Endothelial cell (in vitro differentiated cells): ENCODE measurements at regions not wholly inside any gene's neighbourhood (a gene's known extent, or its start where the extent isn't known, plus 50 kb on each side); places are given as distances from the start of the nearest gene placed in this dataset.

Experiments used
- DNase-seq: peaks from one replicate; pipeline ENCODE4 v3.0.0; 2021; ENCODE audit warnings: low spot score
- H3K27ac Mint-ChIP-seq: one replicate; pipeline ENCODE4 v1.8.0; 2021; ENCODE audit warnings: mixed read lengths, inconsistent platforms; ENCODE audit not compliant: unreplicated experiment
- H3K27me3 Mint-ChIP-seq: one replicate; pipeline ENCODE4 v1.8.0; 2021; ENCODE audit warnings: mild to moderate bottlenecking, moderate library complexity, mixed read lengths, inconsistent platforms; ENCODE audit not compliant: unreplicated experiment
- H3K36me3 Mint-ChIP-seq: one replicate; pipeline ENCODE4 v1.8.0; 2021; ENCODE audit warnings: mild to moderate bottlenecking, low read depth, mixed read lengths, inconsistent platforms; ENCODE audit not compliant: unreplicated experiment
- H3K4me1 Mint-ChIP-seq: one replicate; pipeline ENCODE4 v1.8.0; 2021; ENCODE audit warnings: mild to moderate bottlenecking, mixed read lengths, inconsistent platforms; ENCODE audit not compliant: unreplicated experiment
- H3K4me3 Mint-ChIP-seq: one replicate; pipeline ENCODE4 v1.8.0; 2021; ENCODE audit warnings: mild to moderate bottlenecking, mixed read lengths, inconsistent platforms; ENCODE audit not compliant: unreplicated experiment
- H3K9me3 Mint-ChIP-seq: one replicate; pipeline ENCODE4 v1.8.0; 2021; ENCODE audit warnings: mixed read lengths, inconsistent platforms; ENCODE audit not compliant: unreplicated experiment
- CTCF ChIP-seq: fragments of 200-600 bp; sonication (generic); IDR thresholded peaks from one replicate; pipeline ENCODE4 v1.5.0; 2021; ENCODE audit warnings: antibody characterized with exemption; ENCODE audit not compliant: unreplicated experiment

- DNase-seq = no peak
Measured at GRCh38 chr15:31485431-31485830, 158.8 kb downstream of the KLF13 start.

GRCh38 chr15:31485911-31486461 lies 159.4 kb downstream of the KLF13 start:
- TF ChIP-seq CTCF = no peak
- H3K27me3 Mint-ChIP-seq = peaks cover 19% of the 10 kb centered on the region
- H3K4me1 Mint-ChIP-seq = peaks cover 4% of the 10 kb centered on the region
- DNase-seq = no peak
- H3K27ac Mint-ChIP-seq = no peak overlapping the region
- no peak overlapping the region for H3K4me3 Mint-ChIP-seq
- H3K36me3 Mint-ChIP-seq = peaks cover 7% of the 10 kb centered on the region
- H3K9me3 Mint-ChIP-seq = no peaks in the 10 kb centered on the region

More at GRCh38 chr15:31485431-31485830, 158.8 kb downstream of the KLF13 start:
- Mint-ChIP-seq H3K27ac (no peak overlapping the region), H3K9me3 (no peaks in the 10 kb centered on the region), H3K4me1 (peaks cover 4% of the 10 kb centered on the region), H3K27me3 (peaks cover 19% of the 10 kb centered on the region), H3K4me3 (no peak overlapping the region), H3K36me3 (peaks cover 7% of the 10 kb centered on the region)
- no peak for TF ChIP-seq CTCF

- Mint-ChIP-seq H3K4me1 (peaks cover 4% of the 10 kb centered on the region), H3K9me3 (no peaks in the 10 kb centered on the region), H3K27me3 (peaks cover 19% of the 10 kb centered on the region), H3K4me3 (no peak overlapping the region), H3K27ac (no peak overlapping the region), H3K36me3 (peaks cover 7% of the 10 kb centered on the region)
- no peak for TF ChIP-seq CTCF
- no peak for DNase-seq
Measured at GRCh38 chr15:31486506-31486905, 159.9 kb downstream of the KLF13 start.

GRCh38 chr15:31486906-31487695 lies 160.5 kb downstream of the KLF13 start:
- peaks cover 7% of the 10 kb centered on the region for H3K36me3 Mint-ChIP-seq
- no peaks in the 10 kb centered on the region for H3K9me3 Mint-ChIP-seq
- peaks cover 4% of the 10 kb centered on the region for H3K4me1 Mint-ChIP-seq
- no peak overlapping the region for H3K4me3 Mint-ChIP-seq
- H3K27ac Mint-ChIP-seq = no peak overlapping the region
- no peak for TF ChIP-seq CTCF
- DNase-seq = no peak
- H3K27me3 Mint-ChIP-seq = peaks cover 17% of the 10 kb centered on the region

GRCh38 chr15:31487811-31488436 lies 161.3 kb downstream of the KLF13 start:
- Mint-ChIP-seq H3K4me1 (peaks cover under 1% of the 10 kb centered on the region), H3K27me3 (peaks cover 14% of the 10 kb centered on the region), H3K36me3 (peaks cover 5% of the 10 kb centered on the region), H3K4me3 (no peak overlapping the region), H3K27ac (no peak overlapping the region), H3K9me3 (no peaks in the 10 kb centered on the region)
- no peak for TF ChIP-seq CTCF
- DNase-seq = no peak
